KMS-11 (cell line): ENCODE measurements at regions not wholly inside any gene's neighbourhood (a gene's known extent, or its start where the extent isn't known, plus 50 kb on each side); places are given as distances from the start of the nearest gene placed in this dataset.

Source experiments
- H2AFZ ChIP-seq: fragments of 200-600 bp; sonication (generic); 2 replicates; pipeline ENCODE4 v1.6.1; 2016; ENCODE audit warnings: antibody characterized with exemption, mixed run types, low read depth
- H3K27ac ChIP-seq: fragments of 200-600 bp; sonication (generic); 2 replicates; pipeline ENCODE4 v1.6.1; 2016; ENCODE audit warnings: mild to moderate bottlenecking, mixed run types
- H3K27me3 ChIP-seq: fragments of 200-600 bp; sonication (generic); 2 replicates; pipeline ENCODE4 v1.6.1; 2017; ENCODE audit warnings: mild to moderate bottlenecking, low read depth, mixed run types, moderate library complexity; ENCODE audit not compliant: insufficient read depth
- H3K36me3 ChIP-seq: fragments of 200-600 bp; sonication (generic); 2 replicates; pipeline ENCODE4 v1.6.1; 2017; ENCODE audit warnings: mild to moderate bottlenecking, mixed run types; ENCODE audit not compliant: insufficient read depth
- H3K4me1 ChIP-seq: fragments of 200-600 bp; sonication (generic); 2 replicates; pipeline ENCODE4 v1.6.1; 2016; ENCODE audit warnings: mild to moderate bottlenecking, low read depth, mixed run types; ENCODE audit not compliant: poor library complexity, severe bottlenecking
- H3K4me2 ChIP-seq: fragments of 200-600 bp; sonication (generic); 2 replicates; pipeline ENCODE4 v1.7.0; 2016; ENCODE audit warnings: mild to moderate bottlenecking, mixed run types
- H3K4me3 ChIP-seq: fragments of 200-600 bp; sonication (generic); IDR thresholded peaks from 2 replicates; pipeline ENCODE4 v1.6.1; 2017; ENCODE audit warnings: low read depth, low read length, mixed read lengths; ENCODE audit not compliant: insufficient read depth
- H3K79me2 ChIP-seq: fragments of 200-600 bp; sonication (generic); 2 replicates; pipeline ENCODE4 v1.6.1; 2016; ENCODE audit warnings: low read depth, mixed run types; ENCODE audit not compliant: insufficient read depth
- H3K9ac ChIP-seq: fragments of 200-600 bp; sonication (generic); 2 replicates; pipeline ENCODE4 v1.6.1; 2016; ENCODE audit warnings: mild to moderate bottlenecking, mixed run types
- H4K20me1 ChIP-seq: fragments of 200-600 bp; sonication (generic); 2 replicates; pipeline ENCODE4 v1.6.1; 2016; ENCODE audit warnings: mild to moderate bottlenecking, mixed run types; ENCODE audit not compliant: insufficient read depth
- TF ChIP-seq, protein P1 (sequence below): fragments of 200-600 bp; sonication (generic); conservative IDR thresholded peaks from 2 replicates; pipeline ENCODE4 v1.6.1; 2017; ENCODE audit warnings: low read depth, mild to moderate bottlenecking, antibody characterized with exemption, low read length, moderate library complexity, mixed read lengths

DNA sequence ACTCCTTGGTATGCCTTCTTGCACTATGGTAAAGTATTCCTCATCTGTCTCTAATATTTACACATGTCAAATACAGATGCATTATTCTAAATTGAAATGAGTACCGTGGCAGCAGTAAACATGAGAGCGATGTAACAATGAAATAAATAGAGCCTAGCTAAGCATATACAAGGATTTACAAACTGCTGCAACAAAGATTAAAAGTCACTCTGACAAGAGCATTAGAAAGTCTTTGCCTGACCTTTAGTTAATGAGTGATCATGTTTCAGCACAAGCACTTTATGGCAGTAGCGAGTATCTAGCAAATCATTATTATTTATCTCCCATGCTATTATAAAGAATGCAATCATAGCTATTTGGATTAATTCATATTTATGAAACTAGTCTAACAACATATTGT, 547.0 kb upstream of the NDST4 start:
- no peaks in the 10 kb centered on the region for H3K36me3 ChIP-seq
- no peaks in the 10 kb centered on the region for H3K27me3 ChIP-seq
- no peak overlapping the region for H3K9ac ChIP-seq
- no peak overlapping the region for H3K4me3 ChIP-seq
- H2AFZ ChIP-seq, result no peak overlapping the region
- H3K4me1 ChIP-seq, result no peaks in the 10 kb centered on the region
- H3K79me2 ChIP-seq, result no peaks in the 10 kb centered on the region
- TF ChIP-seq, protein P1, sequence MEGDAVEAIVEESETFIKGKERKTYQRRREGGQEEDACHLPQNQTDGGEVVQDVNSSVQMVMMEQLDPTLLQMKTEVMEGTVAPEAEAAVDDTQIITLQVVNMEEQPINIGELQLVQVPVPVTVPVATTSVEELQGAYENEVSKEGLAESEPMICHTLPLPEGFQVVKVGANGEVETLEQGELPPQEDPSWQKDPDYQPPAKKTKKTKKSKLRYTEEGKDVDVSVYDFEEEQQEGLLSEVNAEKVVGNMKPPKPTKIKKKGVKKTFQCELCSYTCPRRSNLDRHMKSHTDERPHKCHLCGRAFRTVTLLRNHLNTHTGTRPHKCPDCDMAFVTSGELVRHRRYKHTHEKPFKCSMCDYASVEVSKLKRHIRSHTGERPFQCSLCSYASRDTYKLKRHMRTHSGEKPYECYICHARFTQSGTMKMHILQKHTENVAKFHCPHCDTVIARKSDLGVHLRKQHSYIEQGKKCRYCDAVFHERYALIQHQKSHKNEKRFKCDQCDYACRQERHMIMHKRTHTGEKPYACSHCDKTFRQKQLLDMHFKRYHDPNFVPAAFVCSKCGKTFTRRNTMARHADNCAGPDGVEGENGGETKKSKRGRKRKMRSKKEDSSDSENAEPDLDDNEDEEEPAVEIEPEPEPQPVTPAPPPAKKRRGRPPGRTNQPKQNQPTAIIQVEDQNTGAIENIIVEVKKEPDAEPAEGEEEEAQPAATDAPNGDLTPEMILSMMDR, result no peak
- H3K4me2 ChIP-seq, result no peak overlapping the region
- H3K27ac ChIP-seq, result no peak overlapping the region
- H4K20me1 ChIP-seq, result no peaks in the 10 kb centered on the region

DNA sequence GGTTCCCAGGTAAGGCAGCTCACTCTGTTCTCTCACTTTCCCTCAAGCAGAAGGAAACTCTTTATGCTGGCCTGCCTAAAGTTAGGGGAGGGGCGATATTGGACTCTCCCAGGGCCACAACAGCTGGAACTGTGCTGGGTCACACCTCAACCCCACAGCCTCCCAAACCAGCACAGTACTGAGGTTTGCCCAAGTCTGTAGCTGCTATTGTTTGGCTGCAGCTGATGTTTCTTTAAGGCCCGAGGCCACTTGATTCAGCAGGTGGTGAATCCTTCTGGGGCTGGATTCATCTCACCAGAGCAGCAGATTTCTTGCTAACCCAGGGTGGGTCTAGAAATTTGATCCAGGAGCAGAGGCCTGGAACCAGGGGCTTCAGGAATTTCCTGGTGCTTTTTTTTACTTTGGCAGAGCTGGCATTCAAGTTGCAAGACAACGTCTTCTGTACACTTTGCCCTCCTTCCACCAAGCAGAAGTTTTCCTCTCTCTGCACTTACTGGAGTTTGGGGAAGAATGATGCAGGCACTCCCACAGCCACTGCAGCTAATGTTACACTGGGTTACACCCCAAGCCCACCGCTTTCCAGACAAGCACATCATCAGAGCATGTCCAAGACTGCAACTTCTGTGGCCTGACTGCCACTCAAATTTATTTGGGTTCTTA, 544.7 kb upstream of the NDST4 start:
- no peaks in the 10 kb centered on the region for H4K20me1 ChIP-seq
- no peaks in the 10 kb centered on the region for H3K4me1 ChIP-seq
- no peaks in the 10 kb centered on the region for H3K27me3 ChIP-seq
- no peaks in the 10 kb centered on the region for H3K79me2 ChIP-seq
- no peak overlapping the region for H3K27ac ChIP-seq
- no peak overlapping the region for H3K9ac ChIP-seq
- H2AFZ ChIP-seq, result no peak overlapping the region
- H3K4me3 ChIP-seq, result no peak overlapping the region
- H3K36me3 ChIP-seq, result no peaks in the 10 kb centered on the region
- TF ChIP-seq, protein P1, result no peak
- no peak overlapping the region for H3K4me2 ChIP-seq

GRCh38 chr4:115655626-115656025, 542.2 kb upstream of the NDST4 start:
- Histone ChIP-seq H3K27ac (no peak overlapping the region), H3K27me3 (no peaks in the 10 kb centered on the region), H2AFZ (no peak overlapping the region), H3K36me3 (no peaks in the 10 kb centered on the region), H3K79me2 (no peaks in the 10 kb centered on the region), H3K4me2 (no peak overlapping the region), H3K4me1 (no peaks in the 10 kb centered on the region), H3K4me3 (no peak overlapping the region), H3K9ac (no peak overlapping the region), H4K20me1 (no peaks in the 10 kb centered on the region)
- TF ChIP-seq, protein P1, result no peak

DNA sequence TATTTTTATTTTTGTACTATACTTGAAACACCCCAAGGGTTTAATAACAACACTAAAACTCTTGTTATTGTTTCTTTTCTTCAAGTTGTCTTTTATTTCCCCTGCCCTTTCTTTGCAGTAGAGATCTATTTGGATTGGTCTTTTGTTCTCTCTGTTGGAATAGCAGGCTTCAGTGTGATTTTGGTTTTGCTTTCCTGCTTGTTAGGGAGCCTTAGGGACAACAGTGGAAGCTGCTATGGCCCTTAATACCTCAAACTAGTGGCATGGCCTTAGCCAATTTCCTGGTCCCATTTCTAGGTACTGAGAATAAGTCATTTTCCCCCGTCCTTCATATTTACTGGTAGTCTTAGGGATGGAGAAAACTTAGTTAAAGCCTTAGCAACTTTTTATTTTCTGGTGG, 535.4 kb upstream of the NDST4 start:
- H3K4me1 ChIP-seq, result no peaks in the 10 kb centered on the region
- no peaks in the 10 kb centered on the region for H4K20me1 ChIP-seq
- TF ChIP-seq, protein P1, result no peak
- no peak overlapping the region for H3K4me2 ChIP-seq
- no peak overlapping the region for H3K27ac ChIP-seq
- H3K4me3 ChIP-seq, result no peak overlapping the region
- H3K27me3 ChIP-seq, result no peaks in the 10 kb centered on the region
- H3K36me3 ChIP-seq, result no peaks in the 10 kb centered on the region
- no peak overlapping the region for H2AFZ ChIP-seq
- H3K9ac ChIP-seq, result no peak overlapping the region
- H3K79me2 ChIP-seq, result no peaks in the 10 kb centered on the region
